ENCODE measurements at regions not wholly inside any gene's neighbourhood (a gene's known extent, or its start where the extent isn't known, plus 50 kb on each side); places are given as distances from the start of the nearest gene placed in this dataset.

DNA sequence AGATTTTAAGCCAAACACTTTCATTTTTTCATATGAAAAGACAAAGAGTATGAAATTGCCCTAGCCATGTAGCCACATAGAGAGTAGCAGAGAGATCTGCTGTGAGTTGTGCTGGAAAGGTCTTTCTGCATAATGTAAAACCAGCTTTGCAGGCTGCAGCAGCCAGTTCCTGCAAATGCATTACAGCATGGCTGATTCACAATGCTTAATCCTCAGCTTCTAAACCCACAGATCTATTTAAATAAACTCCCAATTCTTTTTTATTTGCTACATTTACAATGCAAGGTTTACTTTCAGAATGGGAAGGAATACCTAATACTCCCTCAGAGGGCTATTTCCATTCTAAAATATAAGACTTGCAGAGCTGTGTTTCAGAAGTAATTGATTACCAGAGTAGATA is 185.6 kb upstream of the STARD13 start:
- TF ChIP-seq FOXP2 (optimal IDR thresholded peaks at IDR 0.05; ENCODE audit: borderline replicate concordance, extremely low read depth, extremely low read length, insufficient read depth) (no peak), SIN3A (IDR thresholded peaks at IDR 0.05; ENCODE audit: borderline replicate concordance, insufficient read depth, low read length) (no peak), POLR2AphosphoS5 (IDR thresholded peaks at IDR 0.05; ENCODE audit: low read depth, low read length) (no peak), TAF1 (IDR thresholded peaks at IDR 0.05; ENCODE audit: borderline replicate concordance, insufficient read depth, low read length) (no peak)
- TF ChIP-seq, protein P1, sequence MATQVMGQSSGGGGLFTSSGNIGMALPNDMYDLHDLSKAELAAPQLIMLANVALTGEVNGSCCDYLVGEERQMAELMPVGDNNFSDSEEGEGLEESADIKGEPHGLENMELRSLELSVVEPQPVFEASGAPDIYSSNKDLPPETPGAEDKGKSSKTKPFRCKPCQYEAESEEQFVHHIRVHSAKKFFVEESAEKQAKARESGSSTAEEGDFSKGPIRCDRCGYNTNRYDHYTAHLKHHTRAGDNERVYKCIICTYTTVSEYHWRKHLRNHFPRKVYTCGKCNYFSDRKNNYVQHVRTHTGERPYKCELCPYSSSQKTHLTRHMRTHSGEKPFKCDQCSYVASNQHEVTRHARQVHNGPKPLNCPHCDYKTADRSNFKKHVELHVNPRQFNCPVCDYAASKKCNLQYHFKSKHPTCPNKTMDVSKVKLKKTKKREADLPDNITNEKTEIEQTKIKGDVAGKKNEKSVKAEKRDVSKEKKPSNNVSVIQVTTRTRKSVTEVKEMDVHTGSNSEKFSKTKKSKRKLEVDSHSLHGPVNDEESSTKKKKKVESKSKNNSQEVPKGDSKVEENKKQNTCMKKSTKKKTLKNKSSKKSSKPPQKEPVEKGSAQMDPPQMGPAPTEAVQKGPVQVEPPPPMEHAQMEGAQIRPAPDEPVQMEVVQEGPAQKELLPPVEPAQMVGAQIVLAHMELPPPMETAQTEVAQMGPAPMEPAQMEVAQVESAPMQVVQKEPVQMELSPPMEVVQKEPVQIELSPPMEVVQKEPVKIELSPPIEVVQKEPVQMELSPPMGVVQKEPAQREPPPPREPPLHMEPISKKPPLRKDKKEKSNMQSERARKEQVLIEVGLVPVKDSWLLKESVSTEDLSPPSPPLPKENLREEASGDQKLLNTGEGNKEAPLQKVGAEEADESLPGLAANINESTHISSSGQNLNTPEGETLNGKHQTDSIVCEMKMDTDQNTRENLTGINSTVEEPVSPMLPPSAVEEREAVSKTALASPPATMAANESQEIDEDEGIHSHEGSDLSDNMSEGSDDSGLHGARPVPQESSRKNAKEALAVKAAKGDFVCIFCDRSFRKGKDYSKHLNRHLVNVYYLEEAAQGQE (IDR thresholded peaks at IDR 0.05; ENCODE audit: insufficient read depth in 1 of 2, low read depth in 2 of 2, low read length in 2 of 2): no peak

DNA sequence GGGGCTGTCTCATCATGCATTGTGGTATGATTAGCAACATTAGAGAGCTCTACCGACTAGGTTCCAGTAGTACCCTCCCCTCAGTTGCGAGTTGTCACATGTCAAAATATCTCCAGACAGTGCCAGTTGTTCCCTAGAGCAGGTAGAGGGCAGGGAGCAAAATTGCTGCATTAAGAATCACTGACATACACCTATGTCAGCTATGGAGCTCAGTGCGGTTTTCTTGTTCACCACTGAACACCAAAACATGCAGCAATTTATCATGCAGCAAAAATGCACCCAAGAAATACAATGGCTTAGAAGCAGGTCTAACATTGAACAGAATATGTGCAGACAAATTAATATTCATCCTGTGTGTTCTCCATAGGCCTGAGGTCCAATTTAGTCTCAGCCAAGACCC is 186.9 kb upstream of the STARD13 start:
- TF ChIP-seq SIN3A (IDR thresholded peaks at IDR 0.05; ENCODE audit: borderline replicate concordance, insufficient read depth, low read length) (no peak), FOXP2 (optimal IDR thresholded peaks at IDR 0.05; ENCODE audit: borderline replicate concordance, extremely low read depth, extremely low read length, insufficient read depth) (no peak), POLR2AphosphoS5 (IDR thresholded peaks at IDR 0.05; ENCODE audit: low read depth, low read length) (no peak), TAF1 (IDR thresholded peaks at IDR 0.05; ENCODE audit: borderline replicate concordance, insufficient read depth, low read length) (no peak)
- TF ChIP-seq, protein P1 (IDR thresholded peaks at IDR 0.05; ENCODE audit: insufficient read depth in 1 of 2, low read depth in 2 of 2, low read length in 2 of 2): no peak

DNA sequence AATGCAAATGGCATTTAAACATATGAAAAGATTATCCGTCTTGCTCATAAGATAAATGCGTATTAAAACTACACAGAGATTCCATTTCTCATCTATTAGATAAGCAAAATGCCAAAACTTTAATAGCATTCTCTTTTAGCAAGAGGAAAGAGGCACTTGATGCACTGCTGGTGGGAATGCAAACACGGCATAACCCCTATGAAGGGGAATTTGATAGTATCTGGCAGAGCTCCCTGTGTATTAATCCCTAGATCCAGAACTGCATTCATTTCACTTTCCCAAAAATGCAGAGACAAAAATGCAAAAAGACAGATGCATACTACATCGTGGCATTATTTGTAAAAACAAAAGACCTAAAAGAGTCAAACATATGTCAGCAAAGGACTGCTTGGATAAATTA is 193.6 kb upstream of the STARD13 start:
- TF ChIP-seq SIN3A (IDR thresholded peaks at IDR 0.05; ENCODE audit: borderline replicate concordance, insufficient read depth, low read length): no peak
- no peak for TF ChIP-seq POLR2AphosphoS5 (IDR thresholded peaks at IDR 0.05; ENCODE audit: low read depth, low read length)

DNA sequence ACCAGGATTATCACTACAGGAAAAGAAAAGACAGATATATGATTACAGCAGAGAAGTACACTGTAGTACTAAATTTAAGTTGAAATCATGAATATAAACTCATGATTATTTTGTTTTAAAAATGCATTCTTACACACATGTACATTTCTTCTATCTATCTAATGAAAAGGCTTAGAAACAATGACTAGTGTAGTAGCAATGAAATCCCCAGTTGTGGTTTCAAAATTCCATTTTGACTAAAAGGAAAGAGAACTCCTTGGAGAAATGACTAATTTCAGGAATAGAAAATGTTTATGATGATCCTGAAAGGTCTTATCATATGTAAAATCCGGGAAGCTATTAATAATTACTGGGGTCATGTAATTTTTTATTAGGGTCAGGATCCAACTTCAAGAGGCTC is 195.0 kb upstream of the STARD13 start:
- TF ChIP-seq, protein P1 (IDR thresholded peaks at IDR 0.05; ENCODE audit: insufficient read depth in 1 of 2, low read depth in 2 of 2, low read length in 2 of 2): no peak
- TF ChIP-seq SIN3A (IDR thresholded peaks at IDR 0.05; ENCODE audit: borderline replicate concordance, insufficient read depth, low read length): no peak
- TF ChIP-seq TAF1 (IDR thresholded peaks at IDR 0.05; ENCODE audit: borderline replicate concordance, insufficient read depth, low read length): no peak
- no peak for TF ChIP-seq POLR2AphosphoS5 (IDR thresholded peaks at IDR 0.05; ENCODE audit: low read depth, low read length)
- TF ChIP-seq FOXP2 (optimal IDR thresholded peaks at IDR 0.05; ENCODE audit: borderline replicate concordance, extremely low read depth, extremely low read length, insufficient read depth): no peak

DNA sequence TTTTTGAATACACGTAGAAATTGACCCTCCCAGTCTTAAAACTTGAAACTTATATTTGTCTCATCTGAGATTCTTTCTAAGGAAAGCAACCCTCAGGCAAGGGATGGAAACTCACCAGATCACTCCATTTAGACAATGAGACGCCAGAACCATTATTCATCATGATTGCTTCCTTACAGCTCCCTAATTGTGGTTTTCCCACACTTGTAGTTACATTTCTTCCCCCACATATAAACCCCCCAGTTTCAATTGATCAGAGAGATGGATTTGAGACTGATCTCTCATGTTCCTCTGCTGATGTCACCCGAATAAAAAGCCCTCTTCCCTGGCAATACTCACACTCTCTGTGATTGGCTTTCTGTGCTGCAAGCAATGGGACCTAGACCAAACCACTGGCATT is 197.9 kb upstream of the STARD13 start:
- TF ChIP-seq, protein P1 (IDR thresholded peaks at IDR 0.05; ENCODE audit: insufficient read depth in 1 of 2, low read depth in 2 of 2, low read length in 2 of 2): no peak
